HuH-7.5 (cell line): ENCODE measurements at regions not wholly inside any gene's neighbourhood (a gene's known extent, or its start where the extent isn't known, plus 50 kb on each side); places are given as distances from the start of the nearest gene placed in this dataset.

Experiments used
- DNase-seq: peaks from one replicate; pipeline ENCODE4 v3.0.0; 2011; ENCODE audit warnings: low spot score

- no peak for DNase-seq
Measured at GRCh38 chr2:45301307-45302277, 292.3 kb upstream of the SIX2 start.

GRCh38 chr2:45300026-45300750 is 290.9 kb upstream of the SIX2 start:
- no peak for DNase-seq

GRCh38 chr2:45299361-45299760 is 290.1 kb upstream of the SIX2 start:
- no peak for DNase-seq

- no peak for DNase-seq
Measured at GRCh38 chr2:45293182-45293581, 283.9 kb upstream of the SIX2 start.

- DNase-seq = no peak
Measured at GRCh38 chr2:45291296-45291701, 282.0 kb upstream of the SIX2 start.

- no peak for DNase-seq
Measured at GRCh38 chr2:45289997-45290709, 280.9 kb upstream of the SIX2 start.

GRCh38 chr2:45288532-45289417 is 279.5 kb upstream of the SIX2 start:
- DNase-seq = no peak

- no peak for DNase-seq
Measured at GRCh38 chr2:45287045-45287444, 277.8 kb upstream of the SIX2 start.

- no peak for DNase-seq
Measured at GRCh38 chr2:45285771-45286390, 276.6 kb upstream of the SIX2 start.

- no peak for DNase-seq
Measured at GRCh38 chr2:45285311-45285710, 276.1 kb upstream of the SIX2 start.

GRCh38 chr2:45284621-45284995 is 275.4 kb upstream of the SIX2 start:
- no peak for DNase-seq

- no peak for DNase-seq
Measured at GRCh38 chr2:45283764-45284620, 274.7 kb upstream of the SIX2 start.

GRCh38 chr2:45282646-45283045 is 273.4 kb upstream of the SIX2 start:
- DNase-seq = no peak

- no peak for DNase-seq
Measured at GRCh38 chr2:45281311-45281710, 272.1 kb upstream of the SIX2 start.

GRCh38 chr2:45280794-45281193 is 271.5 kb upstream of the SIX2 start:
- DNase-seq = no peak

GRCh38 chr2:45279356-45279755 is 270.1 kb upstream of the SIX2 start:
- DNase-seq = no peak

- DNase-seq = no peak
Measured at GRCh38 chr2:45278365-45279078, 269.3 kb upstream of the SIX2 start.

GRCh38 chr2:45276914-45277313 is 267.7 kb upstream of the SIX2 start:
- DNase-seq = no peak

- no peak for DNase-seq
Measured at GRCh38 chr2:45275806-45276205, 266.6 kb upstream of the SIX2 start.
